ENCODE measurements at regions not wholly inside any gene's neighbourhood (a gene's known extent, or its start where the extent isn't known, plus 50 kb on each side); places are given as distances from the start of the nearest gene placed in this dataset.
A peak's percentile ranks its signal among the peaks of the same experiment; 100 is the strongest.

DNA sequence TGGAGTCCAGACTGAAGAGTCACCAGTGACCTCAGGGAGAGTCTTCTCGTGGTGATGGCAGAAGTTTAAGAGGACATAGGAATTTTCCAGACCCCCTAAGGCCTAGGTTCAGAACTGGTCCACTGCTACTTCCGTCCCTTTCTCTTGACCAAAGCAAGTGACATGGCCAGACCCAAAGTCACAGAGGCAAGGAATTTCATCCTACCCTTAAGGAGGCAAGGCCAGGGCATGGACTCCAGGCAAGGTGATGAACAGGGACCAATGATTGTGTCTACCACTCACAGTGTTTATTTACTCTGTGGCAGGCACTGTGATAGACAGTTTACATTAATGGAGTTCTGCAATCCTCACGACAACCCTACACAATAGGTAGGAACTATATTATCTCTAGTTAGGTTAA, 265.1 kb downstream of the GLI2 start:
- no peak for TF ChIP-seq ZNF384 (IDR thresholded peaks at IDR 0.05)
- TF ChIP-seq ELF4 (IDR thresholded peaks at IDR 0.05), result no peak
- no peak for TF ChIP-seq SUZ12 (IDR thresholded peaks at IDR 0.05)
- TF ChIP-seq HDGF (IDR thresholded peaks at IDR 0.05; ENCODE audit: borderline replicate concordance), result no peak
- TF ChIP-seq ARNT (IDR thresholded peaks at IDR 0.05), result no peak
- TF ChIP-seq, protein P1, sequence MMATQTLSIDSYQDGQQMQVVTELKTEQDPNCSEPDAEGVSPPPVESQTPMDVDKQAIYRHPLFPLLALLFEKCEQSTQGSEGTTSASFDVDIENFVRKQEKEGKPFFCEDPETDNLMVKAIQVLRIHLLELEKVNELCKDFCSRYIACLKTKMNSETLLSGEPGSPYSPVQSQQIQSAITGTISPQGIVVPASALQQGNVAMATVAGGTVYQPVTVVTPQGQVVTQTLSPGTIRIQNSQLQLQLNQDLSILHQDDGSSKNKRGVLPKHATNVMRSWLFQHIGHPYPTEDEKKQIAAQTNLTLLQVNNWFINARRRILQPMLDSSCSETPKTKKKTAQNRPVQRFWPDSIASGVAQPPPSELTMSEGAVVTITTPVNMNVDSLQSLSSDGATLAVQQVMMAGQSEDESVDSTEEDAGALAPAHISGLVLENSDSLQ (IDR thresholded peaks at IDR 0.05), result no peak
- TF ChIP-seq FOXK2 (IDR thresholded peaks at IDR 0.05), result no peak
- no peak for TF ChIP-seq BHLHE40 (IDR thresholded peaks at IDR 0.05; ENCODE audit: borderline replicate concordance)
- no peak for TF ChIP-seq SP1 (IDR thresholded peaks at IDR 0.05)
- TF ChIP-seq TARDBP (IDR thresholded peaks at IDR 0.05), result no peak
- no peak for TF ChIP-seq FOXM1 (IDR thresholded peaks at IDR 0.05; ENCODE audit: borderline replicate concordance)
- no peak for TF ChIP-seq LEF1 (IDR thresholded peaks at IDR 0.05; ENCODE audit: borderline replicate concordance)
- TF ChIP-seq NFRKB (IDR thresholded peaks at IDR 0.05), result no peak
- TF ChIP-seq L3MBTL2 (conservative IDR thresholded peaks at IDR 0.05), result no peak
- no peak for TF ChIP-seq FOXA1 (IDR thresholded peaks at IDR 0.05)
- TF ChIP-seq CTBP1 (IDR thresholded peaks at IDR 0.05; ENCODE audit: borderline replicate concordance), result no peak
- DNase-seq (ENCODE audit: extremely low spot score), result no peak
- ChIA-PET CTCF (no interaction called here), POLR2A (no interaction called here)

DNA sequence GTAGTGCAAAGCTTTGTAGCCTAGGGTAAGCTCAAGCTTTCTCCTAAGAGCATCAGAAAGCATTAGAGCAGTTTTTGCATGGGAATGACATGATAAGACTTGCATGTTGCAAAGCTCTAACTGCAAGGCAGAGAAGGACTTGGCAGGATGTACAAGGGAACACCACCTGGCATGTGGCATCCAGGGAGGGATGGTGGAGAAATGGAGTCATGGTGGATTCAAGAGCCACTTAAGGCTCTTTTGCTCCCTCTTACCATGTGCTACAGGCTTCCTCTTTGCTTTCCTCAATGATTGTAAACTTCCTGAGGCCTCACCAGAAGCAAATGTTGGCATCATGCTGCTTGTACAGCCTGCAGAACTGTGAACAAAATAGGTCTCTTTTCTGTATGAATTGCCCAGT, 266.0 kb downstream of the GLI2 start:
- POLR2A ChIA-PET, result no interaction called here
- CTCF ChIA-PET, result no interaction called here
- no peak for DNase-seq (ENCODE audit: extremely low spot score)
- no peak for TF ChIP-seq LEF1 (IDR thresholded peaks at IDR 0.05; ENCODE audit: borderline replicate concordance)
- no peak for TF ChIP-seq L3MBTL2 (conservative IDR thresholded peaks at IDR 0.05)
- no peak for TF ChIP-seq ELF4 (IDR thresholded peaks at IDR 0.05)
- no peak for TF ChIP-seq FOXA1 (IDR thresholded peaks at IDR 0.05)
- no peak for TF ChIP-seq NFRKB (IDR thresholded peaks at IDR 0.05)
- TF ChIP-seq SP1 (IDR thresholded peaks at IDR 0.05), result no peak
- no peak for TF ChIP-seq TARDBP (IDR thresholded peaks at IDR 0.05)
- no peak for TF ChIP-seq ARNT (IDR thresholded peaks at IDR 0.05)
- TF ChIP-seq HDGF (IDR thresholded peaks at IDR 0.05; ENCODE audit: borderline replicate concordance), result no peak
- no peak for TF ChIP-seq FOXK2 (IDR thresholded peaks at IDR 0.05)
- TF ChIP-seq, protein P1 (IDR thresholded peaks at IDR 0.05), result no peak
- no peak for TF ChIP-seq SUZ12 (IDR thresholded peaks at IDR 0.05)
- no peak for TF ChIP-seq CTBP1 (IDR thresholded peaks at IDR 0.05; ENCODE audit: borderline replicate concordance)
- TF ChIP-seq FOXM1 (IDR thresholded peaks at IDR 0.05; ENCODE audit: borderline replicate concordance), result no peak
- no peak for TF ChIP-seq BHLHE40 (IDR thresholded peaks at IDR 0.05; ENCODE audit: borderline replicate concordance)
- no peak for TF ChIP-seq ZNF384 (IDR thresholded peaks at IDR 0.05)

DNA sequence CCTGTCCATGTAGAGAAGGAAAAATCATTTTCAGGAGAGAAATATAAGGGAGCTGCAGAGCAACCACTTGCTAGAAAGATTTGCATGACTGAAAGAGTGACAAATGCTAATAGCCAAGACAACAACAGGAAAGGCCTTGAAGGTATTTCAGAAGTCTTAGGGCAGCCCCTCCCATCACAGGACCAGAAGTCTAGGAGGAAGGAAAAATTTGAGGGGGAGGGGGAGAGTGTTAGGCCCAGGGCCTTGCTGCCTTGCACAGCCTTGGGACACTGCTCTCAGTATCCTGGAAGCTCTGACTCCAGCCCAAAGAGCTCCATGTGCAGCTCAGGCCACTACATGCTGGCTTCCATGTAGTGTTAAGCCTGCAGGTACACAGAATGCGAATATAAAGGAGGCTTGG, 266.9 kb downstream of the GLI2 start:
- ChIA-PET POLR2A (interaction anchor here (1.3 kb wide), 1 partner anchor 72 kb away, joined by 3 read pairs; no protein-coding TSS in a partner anchor), CTCF (interaction anchor here (0.9 kb wide), 1 partner anchor 123 kb away, joined by 3 read pairs; no protein-coding TSS in a partner anchor)
- TF ChIP-seq TARDBP (IDR thresholded peaks at IDR 0.05) (no peak), ZNF384 (IDR thresholded peaks at IDR 0.05) (no peak)
- TF ChIP-seq, protein P1 (IDR thresholded peaks at IDR 0.05), result no peak
- DNase-seq (ENCODE audit: extremely low spot score), result no peak

DNA sequence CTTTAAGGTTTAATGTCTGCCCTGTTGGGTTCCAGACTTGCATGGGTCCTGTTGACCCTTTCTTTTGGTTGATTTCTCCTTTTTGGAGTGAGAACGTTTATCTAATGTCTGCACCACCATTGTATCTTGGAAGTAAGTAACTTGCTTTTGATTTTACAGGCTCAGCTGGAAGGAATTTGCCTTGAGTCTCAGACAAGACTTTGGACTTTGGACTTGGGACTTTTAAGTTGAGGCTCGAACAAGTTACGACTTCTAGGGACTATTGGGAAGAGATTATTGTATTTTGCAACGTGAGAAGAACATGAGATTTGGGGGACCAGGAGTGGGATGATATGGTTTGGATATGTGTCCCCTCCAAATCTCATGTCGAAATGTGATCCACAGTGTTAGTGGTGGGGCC, 267.7 kb downstream of the GLI2 start:
- TF ChIP-seq FOXK2 (IDR thresholded peaks at IDR 0.05), result no peak
- TF ChIP-seq TARDBP (IDR thresholded peaks at IDR 0.05), result no peak
- no peak for TF ChIP-seq LEF1 (IDR thresholded peaks at IDR 0.05; ENCODE audit: borderline replicate concordance)
- no peak for TF ChIP-seq ELF4 (IDR thresholded peaks at IDR 0.05)
- no peak for TF ChIP-seq ARNT (IDR thresholded peaks at IDR 0.05)
- TF ChIP-seq NFRKB (IDR thresholded peaks at IDR 0.05), result no peak
- no peak for DNase-seq (ENCODE audit: extremely low spot score)
- POLR2A ChIA-PET, result interaction anchor here (1.3 kb wide), 1 partner anchor 71 kb away, joined by 3 read pairs; no protein-coding TSS in a partner anchor
- CTCF ChIA-PET, result no interaction called here

DNA sequence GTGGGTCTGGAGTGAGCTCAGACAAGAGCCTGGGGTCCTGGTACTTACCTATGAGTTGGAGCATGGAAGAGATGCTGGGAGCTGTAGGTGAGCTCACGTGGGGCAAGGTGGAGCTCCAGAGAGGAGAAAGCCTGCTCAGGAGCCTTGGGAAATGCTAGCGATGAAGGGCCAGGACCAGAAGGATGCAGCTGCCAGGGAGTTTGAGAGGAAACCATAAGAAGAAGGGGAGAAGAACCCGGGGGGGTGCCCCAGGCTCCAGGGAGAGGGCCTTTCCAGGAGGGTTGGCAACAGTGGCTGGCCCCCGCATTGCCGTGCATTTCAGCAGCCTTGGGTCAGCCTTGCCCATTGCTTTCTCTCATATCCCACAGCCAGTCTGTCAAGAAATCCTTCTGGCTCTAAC, 268.7 kb downstream of the GLI2 start:
- POLR2A ChIA-PET, result interaction anchor here (2.0 kb wide), 1 partner anchor 71 kb away, joined by 9 read pairs; no protein-coding TSS in a partner anchor
- CTCF ChIA-PET, result no interaction called here
- TF ChIP-seq ELF4 (IDR thresholded peaks at IDR 0.05) (no peak), ARNT (IDR thresholded peaks at IDR 0.05) (no peak), FOXM1 (IDR thresholded peaks at IDR 0.05; ENCODE audit: borderline replicate concordance) (no peak), HDGF (IDR thresholded peaks at IDR 0.05; ENCODE audit: borderline replicate concordance) (no peak), NFRKB (IDR thresholded peaks at IDR 0.05) (no peak), FOXK2 (IDR thresholded peaks at IDR 0.05) (no peak), FOXA1 (IDR thresholded peaks at IDR 0.05) (no peak), ZNF384 (IDR thresholded peaks at IDR 0.05) (no peak), LEF1 (IDR thresholded peaks at IDR 0.05; ENCODE audit: borderline replicate concordance) (no peak), CTBP1 (IDR thresholded peaks at IDR 0.05; ENCODE audit: borderline replicate concordance) (no peak)
- TF ChIP-seq, protein P1 (IDR thresholded peaks at IDR 0.05), result no peak
- DNase-seq (ENCODE audit: extremely low spot score), result no peak

DNA sequence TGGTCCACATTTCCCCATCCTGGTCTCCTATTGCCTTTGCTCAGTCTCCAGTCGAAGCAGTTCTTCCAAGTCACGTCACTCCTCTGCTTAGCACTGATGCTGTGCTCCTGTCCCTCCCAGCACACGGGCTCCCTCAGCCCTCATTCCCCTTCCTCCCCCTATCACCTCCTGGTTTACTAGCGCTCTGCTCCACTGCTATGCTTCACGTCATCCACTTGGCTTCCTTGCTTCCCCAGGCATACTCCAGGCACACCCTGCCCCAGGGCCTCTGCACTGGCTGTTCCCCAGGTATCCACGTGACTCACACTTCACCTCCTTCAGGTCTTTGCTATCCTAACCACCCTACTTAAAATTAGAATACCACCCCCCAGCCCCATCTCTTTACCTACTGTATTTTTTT, 269.3 kb downstream of the GLI2 start:
- ChIA-PET CTCF (interaction anchor here (0.7 kb wide), 1 partner anchor 692 kb away, joined by 3 read pairs; no protein-coding TSS in a partner anchor), POLR2A (interaction anchor here (1.8 to 2.0 kb wide), 2 partner anchors 70 to 268 kb away, joined by 4 to 9 read pairs; no protein-coding TSS in a partner anchor)
- peak; percentile 37 for DNase-seq (ENCODE audit: extremely low spot score)
- TF ChIP-seq FOXA1 (IDR thresholded peaks at IDR 0.05), result no peak
- no peak for TF ChIP-seq BHLHE40 (IDR thresholded peaks at IDR 0.05; ENCODE audit: borderline replicate concordance)
- TF ChIP-seq ELF4 (IDR thresholded peaks at IDR 0.05), result no peak
- TF ChIP-seq CTBP1 (IDR thresholded peaks at IDR 0.05; ENCODE audit: borderline replicate concordance), result no peak
- no peak for TF ChIP-seq L3MBTL2 (conservative IDR thresholded peaks at IDR 0.05)
- no peak for TF ChIP-seq TARDBP (IDR thresholded peaks at IDR 0.05)
- TF ChIP-seq NFRKB (IDR thresholded peaks at IDR 0.05), result no peak
- TF ChIP-seq LEF1 (IDR thresholded peaks at IDR 0.05; ENCODE audit: borderline replicate concordance), result no peak
- TF ChIP-seq HDGF (IDR thresholded peaks at IDR 0.05; ENCODE audit: borderline replicate concordance), result no peak
- TF ChIP-seq ARNT (IDR thresholded peaks at IDR 0.05), result no peak
- TF ChIP-seq, protein P1 (IDR thresholded peaks at IDR 0.05), result no peak
- no peak for TF ChIP-seq SUZ12 (IDR thresholded peaks at IDR 0.05)
- TF ChIP-seq FOXK2 (IDR thresholded peaks at IDR 0.05), result no peak
